Muscle layer of colon (tissue), 2 donors: ENCODE measurements at regions not wholly inside any gene's neighbourhood (a gene's known extent, or its start where the extent isn't known, plus 50 kb on each side); places are given as distances from the start of the nearest gene placed in this dataset.
"Not testable (repeated sequence)": the region's sequence is repeated elsewhere in the genome, so short reads cannot be mapped to it uniquely, and the experiment has no call there.

ENCODE experiments used
- H3K27ac ChIP-seq: one replicate; pipeline ENCODE4 v1.7.0; 2013; ENCODE audit warnings: low read depth, mild to moderate bottlenecking, low read length, moderate library complexity
- H3K27me3 ChIP-seq, 2 donors: one replicate each; pipeline ENCODE4 v1.7.0; 2013; ENCODE audit warnings: low read length in 2 of 2, mild to moderate bottlenecking in 2 of 2; ENCODE audit not compliant: insufficient read depth in 2 of 2, control insufficient read depth in 1 of 2
- H3K36me3 ChIP-seq: one replicate; pipeline ENCODE4 v1.7.0; 2013; ENCODE audit warnings: mild to moderate bottlenecking, low read length; ENCODE audit not compliant: insufficient read depth
- H3K4me1 ChIP-seq: one replicate; pipeline ENCODE4 v1.7.0; 2013; ENCODE audit warnings: mild to moderate bottlenecking, low read length; ENCODE audit not compliant: insufficient read depth
- H3K4me3 ChIP-seq, 2 donors: one replicate each; pipeline ENCODE4 v1.7.0; 2013; ENCODE audit warnings: low read length in 2 of 2, low read depth in 1 of 2, mild to moderate bottlenecking in 1 of 2, moderate library complexity in 1 of 2
- H3K9ac ChIP-seq: one replicate; pipeline ENCODE4 v1.7.0; 2013; ENCODE audit warnings: low read length
- H3K9me3 ChIP-seq: one replicate; pipeline ENCODE4 v1.7.0; 2013; ENCODE audit warnings: mild to moderate bottlenecking, low read length
- donor health status: abdominal sarcoma.
- donor health status: Adenocarcinoma of cecum.

- H3K36me3 ChIP-seq, H3K27me3 ChIP-seq, H3K4me1 ChIP-seq, H3K9ac ChIP-seq, H3K9me3 ChIP-seq, H3K4me3 ChIP-seq: not testable (repeated sequence)
- H3K27ac ChIP-seq = peak overlapping the region; percentile 44
Observed at GRCh38 chr20:48368580-48369021, 459.2 kb downstream of the PREX1 start.

GRCh38 chr20:48367541-48368358 is 460.0 kb downstream of the PREX1 start:
- not testable (repeated sequence) for H3K4me3 ChIP-seq, H3K36me3 ChIP-seq, H3K27me3 ChIP-seq, H3K9me3 ChIP-seq, H3K9ac ChIP-seq, H3K4me1 ChIP-seq
- H3K27ac ChIP-seq = peak overlapping the region; percentile 63

GRCh38 chr20:48366230-48366629 is 461.6 kb downstream of the PREX1 start:
- no peaks in the 10 kb centered on the region for H3K27me3 ChIP-seq
- no peak overlapping the region for H3K27ac ChIP-seq
- H3K9me3 ChIP-seq = no peaks in the 10 kb centered on the region
- no peaks in the 10 kb centered on the region for H3K36me3 ChIP-seq
- no peak overlapping the region for H3K4me3 ChIP-seq
- H3K4me1 ChIP-seq = peaks cover 9% of the 10 kb centered on the region
- H3K9ac ChIP-seq = no peak overlapping the region

- Histone ChIP-seq H3K36me3 (no peaks in the 10 kb centered on the region), H3K27ac (no peak overlapping the region), H3K9ac (no peak overlapping the region), H3K4me3 (no peak overlapping the region), H3K4me1 (peaks cover 9% of the 10 kb centered on the region), H3K9me3 (no peaks in the 10 kb centered on the region), H3K27me3 (no peaks in the 10 kb centered on the region)
Observed at GRCh38 chr20:48364688-48365421, 462.9 kb downstream of the PREX1 start.

- Histone ChIP-seq H3K4me1 (peaks cover 4% of the 10 kb centered on the region), H3K27me3 (no peaks in the 10 kb centered on the region), H3K4me3 (no peak overlapping the region), H3K36me3 (no peaks in the 10 kb centered on the region), H3K9me3 (no peaks in the 10 kb centered on the region), H3K9ac (no peak overlapping the region), H3K27ac (no peak overlapping the region)
Observed at GRCh38 chr20:48364055-48364454, 463.7 kb downstream of the PREX1 start.

- no peaks in the 10 kb centered on the region for H3K36me3 ChIP-seq
- no peak overlapping the region for H3K4me3 ChIP-seq
- no peaks in the 10 kb centered on the region for H3K9me3 ChIP-seq
- H3K4me1 ChIP-seq = no peaks in the 10 kb centered on the region
- no peak overlapping the region for H3K27ac ChIP-seq
- H3K9ac ChIP-seq = no peak overlapping the region
- no peaks in the 10 kb centered on the region for H3K27me3 ChIP-seq
Observed at GRCh38 chr20:48360342-48360975, 467.3 kb downstream of the PREX1 start.

GRCh38 chr20:48359692-48360341 is 468.0 kb downstream of the PREX1 start:
- no peak overlapping the region for H3K9ac ChIP-seq
- no peak overlapping the region for H3K4me3 ChIP-seq
- no peak overlapping the region for H3K27ac ChIP-seq
- no peaks in the 10 kb centered on the region for H3K4me1 ChIP-seq
- no peaks in the 10 kb centered on the region for H3K9me3 ChIP-seq
- no peaks in the 10 kb centered on the region for H3K36me3 ChIP-seq
- H3K27me3 ChIP-seq = no peaks in the 10 kb centered on the region

- H3K27me3 ChIP-seq, H3K27ac ChIP-seq, H3K9ac ChIP-seq, H3K36me3 ChIP-seq, H3K4me3 ChIP-seq, H3K4me1 ChIP-seq, H3K9me3 ChIP-seq: not testable (repeated sequence)
Observed at GRCh38 chr20:48359055-48359390, 468.8 kb downstream of the PREX1 start.

GRCh38 chr20:48358176-48359054 is 469.4 kb downstream of the PREX1 start:
- H3K4me3 ChIP-seq = no peak overlapping the region
- no peaks in the 10 kb centered on the region for H3K9me3 ChIP-seq
- no peaks in the 10 kb centered on the region for H3K27me3 ChIP-seq
- H3K9ac ChIP-seq = no peak overlapping the region
- H3K27ac ChIP-seq = no peak overlapping the region
- H3K4me1 ChIP-seq = no peaks in the 10 kb centered on the region
- H3K36me3 ChIP-seq = no peaks in the 10 kb centered on the region

GRCh38 chr20:48357714-48358113 is 470.1 kb downstream of the PREX1 start:
- Histone ChIP-seq H3K36me3 (no peaks in the 10 kb centered on the region), H3K4me3 (no peak overlapping the region), H3K9ac (no peak overlapping the region), H3K27me3 (no peaks in the 10 kb centered on the region), H3K4me1 (no peaks in the 10 kb centered on the region), H3K27ac (no peak overlapping the region), H3K9me3 (no peaks in the 10 kb centered on the region)
